Adipocyte (in vitro differentiated cells): ENCODE measurements at regions not wholly inside any gene's neighbourhood (a gene's known extent, or its start where the extent isn't known, plus 50 kb on each side); places are given as distances from the start of the nearest gene placed in this dataset.
"Not testable (repeated sequence)": the region's sequence is repeated elsewhere in the genome, so short reads cannot be mapped to it uniquely, and the experiment has no call there.

Experiments
- DNase-seq: peaks from one replicate; pipeline ENCODE4 v3.0.0-alpha.2; 2015; ENCODE audit warnings: low read depth
- H3K27me3 ChIP-seq: replicated peaks from 2 replicates; pipeline ENCODE4 v1.7.0; 2013; ENCODE audit warnings: mild to moderate bottlenecking, low read length, moderate library complexity; ENCODE audit not compliant: control insufficient read depth, insufficient read depth
- H3K36me3 ChIP-seq: 2 replicates; pipeline ENCODE4 v1.7.0; 2013; ENCODE audit warnings: low read length, mild to moderate bottlenecking, moderate library complexity; ENCODE audit not compliant: control insufficient read depth, insufficient read depth, severe bottlenecking
- H3K4me1 ChIP-seq: 2 replicates; pipeline ENCODE4 v1.7.0; 2013; ENCODE audit warnings: mild to moderate bottlenecking, low read length, moderate library complexity; ENCODE audit not compliant: control insufficient read depth, insufficient read depth
- H3K4me3 ChIP-seq: 2 replicates; pipeline ENCODE4 v1.7.0; 2013; ENCODE audit warnings: mild to moderate bottlenecking, low read length, moderate library complexity
- H3K9ac ChIP-seq: 2 replicates; pipeline ENCODE4 v1.7.0; 2013; ENCODE audit warnings: mild to moderate bottlenecking, low read length, moderate library complexity
- H3K9me3 ChIP-seq: 2 replicates; pipeline ENCODE4 v1.7.0; 2013; ENCODE audit warnings: mild to moderate bottlenecking, low read length, moderate library complexity; ENCODE audit not compliant: control insufficient read depth

- H3K9me3 ChIP-seq, H3K36me3 ChIP-seq, H3K9ac ChIP-seq, DNase-seq, H3K27me3 ChIP-seq, H3K4me1 ChIP-seq, H3K4me3 ChIP-seq: not testable (repeated sequence)
These were observed 205.7 kb upstream of the HTR1E start for GRCh38 chr6:86731631-86732030.

- not testable (repeated sequence) for DNase-seq, H3K36me3 ChIP-seq, H3K27me3 ChIP-seq, H3K9me3 ChIP-seq, H3K9ac ChIP-seq, H3K4me3 ChIP-seq, H3K4me1 ChIP-seq
These were observed 206.6 kb upstream of the HTR1E start for GRCh38 chr6:86730772-86731171.

- Histone ChIP-seq H3K4me3 (no peak overlapping the region), H3K4me1 (no peaks in the 10 kb centered on the region), H3K36me3 (no peaks in the 10 kb centered on the region), H3K9ac (no peak overlapping the region), H3K9me3 (no peaks in the 10 kb centered on the region), H3K27me3 (no peaks in the 10 kb centered on the region)
- no peak for DNase-seq
These were observed 207.1 kb upstream of the HTR1E start for GRCh38 chr6:86730216-86730615.

GRCh38 chr6:86728976-86729375 lies 208.4 kb upstream of the HTR1E start:
- H3K27me3 ChIP-seq: no peaks in the 10 kb centered on the region
- no peaks in the 10 kb centered on the region for H3K4me1 ChIP-seq
- no peaks in the 10 kb centered on the region for H3K9me3 ChIP-seq
- H3K9ac ChIP-seq: no peak overlapping the region
- no peak for DNase-seq
- H3K4me3 ChIP-seq: no peak overlapping the region
- H3K36me3 ChIP-seq: no peaks in the 10 kb centered on the region

GRCh38 chr6:86724695-86725094 lies 212.6 kb upstream of the HTR1E start:
- Histone ChIP-seq H3K27me3 (no peaks in the 10 kb centered on the region), H3K4me3 (no peak overlapping the region), H3K9ac (no peak overlapping the region), H3K36me3 (no peaks in the 10 kb centered on the region), H3K4me1 (no peaks in the 10 kb centered on the region), H3K9me3 (no peaks in the 10 kb centered on the region)
- DNase-seq: no peak

- H3K4me1 ChIP-seq: no peaks in the 10 kb centered on the region
- no peaks in the 10 kb centered on the region for H3K9me3 ChIP-seq
- DNase-seq: no peak
- no peaks in the 10 kb centered on the region for H3K27me3 ChIP-seq
- no peak overlapping the region for H3K9ac ChIP-seq
- no peaks in the 10 kb centered on the region for H3K36me3 ChIP-seq
- no peak overlapping the region for H3K4me3 ChIP-seq
These were observed 213.6 kb upstream of the HTR1E start for GRCh38 chr6:86723729-86724128.

- H3K27me3 ChIP-seq: no peaks in the 10 kb centered on the region
- no peak for DNase-seq
- no peaks in the 10 kb centered on the region for H3K4me1 ChIP-seq
- no peaks in the 10 kb centered on the region for H3K9me3 ChIP-seq
- no peak overlapping the region for H3K9ac ChIP-seq
- no peak overlapping the region for H3K4me3 ChIP-seq
- H3K36me3 ChIP-seq: no peaks in the 10 kb centered on the region
These were observed 214.2 kb upstream of the HTR1E start for GRCh38 chr6:86723151-86723550.

GRCh38 chr6:86722131-86722530 lies 215.2 kb upstream of the HTR1E start:
- no peaks in the 10 kb centered on the region for H3K36me3 ChIP-seq
- no peak overlapping the region for H3K9ac ChIP-seq
- no peaks in the 10 kb centered on the region for H3K4me1 ChIP-seq
- DNase-seq: no peak
- H3K4me3 ChIP-seq: no peak overlapping the region
- H3K27me3 ChIP-seq: no peaks in the 10 kb centered on the region
- no peaks in the 10 kb centered on the region for H3K9me3 ChIP-seq

GRCh38 chr6:86715676-86716075 lies 221.7 kb upstream of the HTR1E start:
- no peaks in the 10 kb centered on the region for H3K36me3 ChIP-seq
- H3K4me1 ChIP-seq: no peaks in the 10 kb centered on the region
- H3K4me3 ChIP-seq: no peak overlapping the region
- DNase-seq: no peak
- no peaks in the 10 kb centered on the region for H3K9me3 ChIP-seq
- H3K27me3 ChIP-seq: no peaks in the 10 kb centered on the region
- H3K9ac ChIP-seq: no peak overlapping the region

GRCh38 chr6:86712039-86712438 lies 225.3 kb upstream of the HTR1E start:
- no peak overlapping the region for H3K9ac ChIP-seq
- H3K4me1 ChIP-seq: no peaks in the 10 kb centered on the region
- no peaks in the 10 kb centered on the region for H3K9me3 ChIP-seq
- no peaks in the 10 kb centered on the region for H3K27me3 ChIP-seq
- H3K4me3 ChIP-seq: no peak overlapping the region
- no peak for DNase-seq
- H3K36me3 ChIP-seq: no peaks in the 10 kb centered on the region

GRCh38 chr6:86707545-86708120 lies 229.7 kb upstream of the HTR1E start:
- DNase-seq: no peak
- H3K9ac ChIP-seq: no peak overlapping the region
- H3K4me3 ChIP-seq: no peak overlapping the region
- no peaks in the 10 kb centered on the region for H3K27me3 ChIP-seq
- no peaks in the 10 kb centered on the region for H3K4me1 ChIP-seq
- H3K9me3 ChIP-seq: no peaks in the 10 kb centered on the region
- no peaks in the 10 kb centered on the region for H3K36me3 ChIP-seq

GRCh38 chr6:86706449-86706848 lies 230.9 kb upstream of the HTR1E start:
- Histone ChIP-seq H3K9ac (no peak overlapping the region), H3K4me3 (no peak overlapping the region), H3K27me3 (no peaks in the 10 kb centered on the region), H3K9me3 (no peaks in the 10 kb centered on the region), H3K36me3 (no peaks in the 10 kb centered on the region), H3K4me1 (no peaks in the 10 kb centered on the region)
- DNase-seq: no peak
